ENCODE measurements at regions not wholly inside any gene's neighbourhood (a gene's known extent, or its start where the extent isn't known, plus 50 kb on each side); places are given as distances from the start of the nearest gene placed in this dataset.
"Not testable (repeated sequence)": the region's sequence is repeated elsewhere in the genome, so short reads cannot be mapped to it uniquely, and the experiment has no call there.

GRCh38 chr12:33832900-33833299 lies 189.4 kb upstream of the ALG10 start:
- no peak for DNase-seq

- DNase-seq: no peak
Observed at GRCh38 chr12:33834672-33835071, 187.6 kb upstream of the ALG10 start.

- DNase-seq: no peak
Observed at GRCh38 chr12:33876618-33877017, 145.7 kb upstream of the ALG10 start.

- DNase-seq: no peak
Observed at GRCh38 chr12:33892425-33892824, 129.9 kb upstream of the ALG10 start.

GRCh38 chr12:33920460-33920859 lies 101.8 kb upstream of the ALG10 start:
- not testable (repeated sequence) for DNase-seq

GRCh38 chr12:33926095-33926494 lies 96.2 kb upstream of the ALG10 start:
- no peak for DNase-seq

GRCh38 chr12:33937669-33938068 lies 84.6 kb upstream of the ALG10 start:
- DNase-seq: not testable (repeated sequence)

GRCh38 chr12:33942172-33942571 lies 80.1 kb upstream of the ALG10 start:
- no peak for DNase-seq

GRCh38 chr12:33944703-33945437 lies 77.4 kb upstream of the ALG10 start:
- DNase-seq: no peak

- no peak for DNase-seq
Observed at GRCh38 chr12:33945438-33945784, 76.9 kb upstream of the ALG10 start.

- DNase-seq: not testable (repeated sequence)
Observed at GRCh38 chr12:33966219-33966618, 56.1 kb upstream of the ALG10 start.

GRCh38 chr12:33967760-33968159 lies 54.5 kb upstream of the ALG10 start:
- no peak for DNase-seq
